Gastroesophageal sphincter (tissue), 3 donors: ENCODE measurements at regions not wholly inside any gene's neighbourhood (a gene's known extent, or its start where the extent isn't known, plus 50 kb on each side); places are given as distances from the start of the nearest gene placed in this dataset.

Experiments
- EP300 ChIP-seq: sonication (generic); formaldehyde crosslinking; IDR thresholded peaks from one replicate; pipeline ENCODE4 v1.6.1; 2017; ENCODE audit warnings: antibody characterized with exemption, mild to moderate bottlenecking
- TF ChIP-seq, protein P1 (sequence below), 4 experiments: fragments of 200-600 bp in 2 of 4; fragments of 450-650 bp in 2 of 4; sonication (generic) in 1 of 4; IDR thresholded peaks; one replicate each; pipeline ENCODE4 v1.5.1; 2017 to 2019; ENCODE audit warnings: antibody characterized with exemption in 4 of 4, mild to moderate bottlenecking in 2 of 4, moderate library complexity in 2 of 4

DNA sequence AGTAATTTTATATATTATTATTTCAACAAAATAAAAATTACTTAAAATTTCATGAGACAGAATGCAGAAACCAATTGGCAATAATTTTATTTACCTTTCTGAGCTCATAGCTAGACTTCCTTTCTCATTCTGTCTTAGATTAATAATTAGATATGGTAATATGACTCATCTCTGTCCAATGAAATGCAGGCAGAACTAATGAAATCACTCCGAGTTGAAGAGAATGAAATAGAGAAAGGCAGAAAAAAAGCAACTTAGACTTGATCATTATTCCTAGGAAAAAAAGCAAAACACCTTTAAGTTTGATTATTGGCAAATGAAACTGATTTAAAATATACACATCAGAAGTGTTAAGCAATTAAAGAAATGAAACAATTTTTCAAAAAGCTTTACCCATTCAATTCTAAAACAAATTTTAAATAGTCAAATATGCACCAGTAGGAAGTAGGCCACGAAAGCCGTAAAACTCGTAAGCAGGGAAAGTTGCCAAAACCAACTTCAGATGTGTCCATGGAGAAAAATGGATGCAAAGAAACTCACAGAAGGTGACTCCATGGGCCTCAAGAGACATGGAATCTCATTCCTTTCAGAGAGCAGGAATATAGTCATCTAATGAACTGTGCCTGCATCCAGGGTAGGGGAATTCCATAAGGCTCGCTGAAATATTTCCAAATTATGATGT lies 293.8 kb upstream of the RGS17 start:
- TF ChIP-seq, protein P1, sequence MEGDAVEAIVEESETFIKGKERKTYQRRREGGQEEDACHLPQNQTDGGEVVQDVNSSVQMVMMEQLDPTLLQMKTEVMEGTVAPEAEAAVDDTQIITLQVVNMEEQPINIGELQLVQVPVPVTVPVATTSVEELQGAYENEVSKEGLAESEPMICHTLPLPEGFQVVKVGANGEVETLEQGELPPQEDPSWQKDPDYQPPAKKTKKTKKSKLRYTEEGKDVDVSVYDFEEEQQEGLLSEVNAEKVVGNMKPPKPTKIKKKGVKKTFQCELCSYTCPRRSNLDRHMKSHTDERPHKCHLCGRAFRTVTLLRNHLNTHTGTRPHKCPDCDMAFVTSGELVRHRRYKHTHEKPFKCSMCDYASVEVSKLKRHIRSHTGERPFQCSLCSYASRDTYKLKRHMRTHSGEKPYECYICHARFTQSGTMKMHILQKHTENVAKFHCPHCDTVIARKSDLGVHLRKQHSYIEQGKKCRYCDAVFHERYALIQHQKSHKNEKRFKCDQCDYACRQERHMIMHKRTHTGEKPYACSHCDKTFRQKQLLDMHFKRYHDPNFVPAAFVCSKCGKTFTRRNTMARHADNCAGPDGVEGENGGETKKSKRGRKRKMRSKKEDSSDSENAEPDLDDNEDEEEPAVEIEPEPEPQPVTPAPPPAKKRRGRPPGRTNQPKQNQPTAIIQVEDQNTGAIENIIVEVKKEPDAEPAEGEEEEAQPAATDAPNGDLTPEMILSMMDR (IDR thresholded peaks at IDR 0.05): no peak
- no peak for TF ChIP-seq EP300
